GM18909 (cell line): ENCODE measurements at regions not wholly inside any gene's neighbourhood (a gene's known extent, or its start where the extent isn't known, plus 50 kb on each side); places are given as distances from the start of the nearest gene placed in this dataset.
"Not testable (repeated sequence)": the region's sequence is repeated elsewhere in the genome, so short reads cannot be mapped to it uniquely, and the experiment has no call there.

Source experiments
- ATAC-seq: cut with Tn5 transposase; IDR thresholded peaks from one replicate; pipeline ENCODE4 v1.9.1; 2021; ENCODE audit warnings: mild to moderate bottlenecking; ENCODE audit not compliant: unreplicated experiment, poor library complexity

- ATAC-seq = no peak
Measured at GRCh38 chr4:167903291-167903721, 189.0 kb upstream of the ANXA10 start.

- no peak for ATAC-seq
Measured at GRCh38 chr4:167906851-167907250, 185.5 kb upstream of the ANXA10 start.

- no peak for ATAC-seq
Measured at GRCh38 chr4:167908816-167909215, 183.5 kb upstream of the ANXA10 start.

- ATAC-seq = not testable (repeated sequence)
Measured at GRCh38 chr4:167912535-167912934, 179.8 kb upstream of the ANXA10 start.

GRCh38 chr4:167918077-167918476 is 174.3 kb upstream of the ANXA10 start:
- no peak for ATAC-seq

GRCh38 chr4:167930166-167930565 is 162.2 kb upstream of the ANXA10 start:
- ATAC-seq = no peak

GRCh38 chr4:167934216-167934615 is 158.1 kb upstream of the ANXA10 start:
- ATAC-seq = no peak

- ATAC-seq = no peak
Measured at GRCh38 chr4:167939863-167940616, 152.3 kb upstream of the ANXA10 start.

- peak; percentile 54 for ATAC-seq
Measured at GRCh38 chr4:167943872-167944505, 148.3 kb upstream of the ANXA10 start.

GRCh38 chr4:167944721-167945120 is 147.6 kb upstream of the ANXA10 start:
- ATAC-seq = no peak

- ATAC-seq = no peak
Measured at GRCh38 chr4:167955006-167955405, 137.3 kb upstream of the ANXA10 start.

GRCh38 chr4:167956676-167957075 is 135.7 kb upstream of the ANXA10 start:
- ATAC-seq = no peak

GRCh38 chr4:167964766-167965373 is 127.5 kb upstream of the ANXA10 start:
- no peak for ATAC-seq

- ATAC-seq = no peak
Measured at GRCh38 chr4:167966143-167966542, 126.2 kb upstream of the ANXA10 start.

GRCh38 chr4:167973513-167973912 is 118.8 kb upstream of the ANXA10 start:
- ATAC-seq = no peak

GRCh38 chr4:167985565-167985964 is 106.8 kb upstream of the ANXA10 start:
- ATAC-seq = no peak

- no peak for ATAC-seq
Measured at GRCh38 chr4:167986044-167986443, 106.3 kb upstream of the ANXA10 start.

- ATAC-seq = no peak
Measured at GRCh38 chr4:167987285-167987684, 105.1 kb upstream of the ANXA10 start.

GRCh38 chr4:167989815-167990214 is 102.5 kb upstream of the ANXA10 start:
- ATAC-seq = no peak

GRCh38 chr4:168008112-168008511 is 84.2 kb upstream of the ANXA10 start:
- ATAC-seq = not testable (repeated sequence)

- no peak for ATAC-seq
Measured at GRCh38 chr4:168019019-168019651, 73.2 kb upstream of the ANXA10 start.
